Astrocyte (in vitro differentiated cells and primary cell): ENCODE measurements at regions not wholly inside any gene's neighbourhood (a gene's known extent, or its start where the extent isn't known, plus 50 kb on each side); places are given as distances from the start of the nearest gene placed in this dataset.

Source experiments
- DNase-seq: peaks from one replicate; pipeline ENCODE4 v3.0.0-alpha.2; 2010; ENCODE audit warnings: low read depth
- FAIRE-seq: peaks from 2 replicates; lab custom pipeline; 2011; peaks lifted over from hg19 to GRCh38; lab: Jason Lieb, UNC
- H2AFZ ChIP-seq: 2 replicates; pipeline ENCODE4 v1.6.0; 2012; ENCODE audit warnings: low read depth, low read length, inconsistent platforms
- H3K27ac ChIP-seq: 2 replicates; pipeline ENCODE4 v1.5.1; 2011; ENCODE audit warnings: low read depth, low read length, inconsistent platforms
- H3K27me3 ChIP-seq: 2 replicates; pipeline ENCODE4 v1.6.0; 2011; ENCODE audit warnings: low read length, inconsistent platforms; ENCODE audit not compliant: insufficient read depth
- H3K36me3 ChIP-seq: 2 replicates; pipeline ENCODE4 v1.5.1; 2011; ENCODE audit warnings: low read length, inconsistent platforms; ENCODE audit not compliant: insufficient read depth
- H3K4me1 ChIP-seq: 2 replicates; pipeline ENCODE4 v1.5.1; 2011; ENCODE audit warnings: low read length, inconsistent platforms; ENCODE audit not compliant: insufficient read depth
- H3K4me2 ChIP-seq: 2 replicates; pipeline ENCODE4 v1.6.0; 2012; ENCODE audit warnings: low read length, inconsistent platforms
- H3K4me3 ChIP-seq: 2 replicates; pipeline ENCODE4 v1.5.1; 2011; ENCODE audit warnings: low read depth, mild to moderate bottlenecking, low read length, inconsistent platforms; ENCODE audit not compliant: insufficient read depth
- H3K79me2 ChIP-seq: 2 replicates; pipeline ENCODE4 v1.6.0; 2012; ENCODE audit warnings: mild to moderate bottlenecking, low read length, inconsistent platforms; ENCODE audit not compliant: insufficient read depth
- H3K9ac ChIP-seq: 2 replicates; pipeline ENCODE4 v1.6.0; 2012; ENCODE audit warnings: mild to moderate bottlenecking, low read length, inconsistent platforms
- H3K9me3 ChIP-seq: 2 replicates; pipeline ENCODE4 v1.5.1; 2012; ENCODE audit warnings: low read depth, mild to moderate bottlenecking, low read length, inconsistent platforms; ENCODE audit not compliant: insufficient read depth
- H4K20me1 ChIP-seq: 2 replicates; pipeline ENCODE4 v1.6.0; 2012; ENCODE audit warnings: low read length, inconsistent platforms; ENCODE audit not compliant: insufficient read depth
- H3K27ac Mint-ChIP-seq: one replicate; pipeline ENCODE4 v1.8.0; 2021; ENCODE audit warnings: mild to moderate bottlenecking, mixed read lengths; ENCODE audit not compliant: unreplicated experiment
- H3K27me3 Mint-ChIP-seq: one replicate; pipeline ENCODE4 v1.8.0; 2021; ENCODE audit warnings: low read depth, mixed read lengths; ENCODE audit not compliant: unreplicated experiment
- H3K36me3 Mint-ChIP-seq: one replicate; pipeline ENCODE4 v1.8.0; 2021; ENCODE audit warnings: low read depth, mixed read lengths; ENCODE audit not compliant: unreplicated experiment
- H3K4me1 Mint-ChIP-seq: one replicate; pipeline ENCODE4 v1.8.0; 2021; ENCODE audit warnings: low read depth, mixed read lengths; ENCODE audit not compliant: unreplicated experiment
- H3K4me3 Mint-ChIP-seq: one replicate; pipeline ENCODE4 v1.8.0; 2021; ENCODE audit warnings: mild to moderate bottlenecking, moderate library complexity, mixed read lengths; ENCODE audit not compliant: unreplicated experiment
- H3K9me3 Mint-ChIP-seq: one replicate; pipeline ENCODE4 v1.8.0; 2021; ENCODE audit warnings: mild to moderate bottlenecking, mixed read lengths; ENCODE audit not compliant: unreplicated experiment
- EZH2 ChIP-seq: IDR thresholded peaks from 2 replicates; pipeline ENCODE4 v1.6.1; 2012; ENCODE audit warnings: mild to moderate bottlenecking, low read length, inconsistent platforms; ENCODE audit not compliant: insufficient read depth
- TF ChIP-seq, protein P1 (sequence below): IDR thresholded peaks from 2 replicates; pipeline ENCODE4 v1.5.1; 2011; ENCODE audit warnings: low read depth, mild to moderate bottlenecking, inconsistent platforms, low read length, moderate library complexity; ENCODE audit not compliant: insufficient read depth

DNA sequence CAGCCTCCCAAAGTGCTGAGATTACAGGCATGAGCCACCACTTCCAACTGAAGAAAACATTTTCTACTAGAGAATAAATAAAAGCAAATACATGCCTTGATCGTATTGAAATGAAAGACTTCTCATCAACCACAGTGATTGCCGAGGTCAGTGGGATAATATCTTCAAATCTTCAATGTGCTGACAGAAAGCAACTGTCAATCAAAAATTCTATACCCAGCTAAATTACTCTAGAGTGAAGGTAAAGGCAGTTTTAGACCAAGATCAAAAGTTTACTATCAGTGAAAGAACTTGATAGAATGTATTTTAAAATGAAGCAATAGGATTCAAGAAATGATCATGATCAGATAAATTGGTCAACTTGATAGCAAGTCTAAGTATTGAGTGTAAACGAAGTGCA is 130.6 kb downstream of the BRD1 start:
- H3K4me3 ChIP-seq = no peak overlapping the region
- TF ChIP-seq EZH2 = no peak
- TF ChIP-seq, protein P1, sequence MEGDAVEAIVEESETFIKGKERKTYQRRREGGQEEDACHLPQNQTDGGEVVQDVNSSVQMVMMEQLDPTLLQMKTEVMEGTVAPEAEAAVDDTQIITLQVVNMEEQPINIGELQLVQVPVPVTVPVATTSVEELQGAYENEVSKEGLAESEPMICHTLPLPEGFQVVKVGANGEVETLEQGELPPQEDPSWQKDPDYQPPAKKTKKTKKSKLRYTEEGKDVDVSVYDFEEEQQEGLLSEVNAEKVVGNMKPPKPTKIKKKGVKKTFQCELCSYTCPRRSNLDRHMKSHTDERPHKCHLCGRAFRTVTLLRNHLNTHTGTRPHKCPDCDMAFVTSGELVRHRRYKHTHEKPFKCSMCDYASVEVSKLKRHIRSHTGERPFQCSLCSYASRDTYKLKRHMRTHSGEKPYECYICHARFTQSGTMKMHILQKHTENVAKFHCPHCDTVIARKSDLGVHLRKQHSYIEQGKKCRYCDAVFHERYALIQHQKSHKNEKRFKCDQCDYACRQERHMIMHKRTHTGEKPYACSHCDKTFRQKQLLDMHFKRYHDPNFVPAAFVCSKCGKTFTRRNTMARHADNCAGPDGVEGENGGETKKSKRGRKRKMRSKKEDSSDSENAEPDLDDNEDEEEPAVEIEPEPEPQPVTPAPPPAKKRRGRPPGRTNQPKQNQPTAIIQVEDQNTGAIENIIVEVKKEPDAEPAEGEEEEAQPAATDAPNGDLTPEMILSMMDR = no peak
- DNase-seq (no peak), FAIRE-seq (no peak)
- H3K4me2 ChIP-seq = no peak overlapping the region
- Mint-ChIP-seq H3K9me3 (peaks cover 6% of the 10 kb centered on the region), H3K27me3 (peaks cover 23% of the 10 kb centered on the region), H3K36me3 (no peaks in the 10 kb centered on the region), H3K27ac (no peak overlapping the region), H3K4me1 (peaks cover 2% of the 10 kb centered on the region), H3K4me3 (no peak overlapping the region)
- H4K20me1 ChIP-seq = no peaks in the 10 kb centered on the region
- H3K4me1 ChIP-seq = no peaks in the 10 kb centered on the region
- no peaks in the 10 kb centered on the region for H3K36me3 ChIP-seq
- no peaks in the 10 kb centered on the region for H3K79me2 ChIP-seq
- H2AFZ ChIP-seq = no peak overlapping the region
- H3K9me3 ChIP-seq = peaks cover 4% of the 10 kb centered on the region
- no peaks in the 10 kb centered on the region for H3K27me3 ChIP-seq
- H3K9ac ChIP-seq = no peak overlapping the region
- H3K27ac ChIP-seq = no peak overlapping the region

DNA sequence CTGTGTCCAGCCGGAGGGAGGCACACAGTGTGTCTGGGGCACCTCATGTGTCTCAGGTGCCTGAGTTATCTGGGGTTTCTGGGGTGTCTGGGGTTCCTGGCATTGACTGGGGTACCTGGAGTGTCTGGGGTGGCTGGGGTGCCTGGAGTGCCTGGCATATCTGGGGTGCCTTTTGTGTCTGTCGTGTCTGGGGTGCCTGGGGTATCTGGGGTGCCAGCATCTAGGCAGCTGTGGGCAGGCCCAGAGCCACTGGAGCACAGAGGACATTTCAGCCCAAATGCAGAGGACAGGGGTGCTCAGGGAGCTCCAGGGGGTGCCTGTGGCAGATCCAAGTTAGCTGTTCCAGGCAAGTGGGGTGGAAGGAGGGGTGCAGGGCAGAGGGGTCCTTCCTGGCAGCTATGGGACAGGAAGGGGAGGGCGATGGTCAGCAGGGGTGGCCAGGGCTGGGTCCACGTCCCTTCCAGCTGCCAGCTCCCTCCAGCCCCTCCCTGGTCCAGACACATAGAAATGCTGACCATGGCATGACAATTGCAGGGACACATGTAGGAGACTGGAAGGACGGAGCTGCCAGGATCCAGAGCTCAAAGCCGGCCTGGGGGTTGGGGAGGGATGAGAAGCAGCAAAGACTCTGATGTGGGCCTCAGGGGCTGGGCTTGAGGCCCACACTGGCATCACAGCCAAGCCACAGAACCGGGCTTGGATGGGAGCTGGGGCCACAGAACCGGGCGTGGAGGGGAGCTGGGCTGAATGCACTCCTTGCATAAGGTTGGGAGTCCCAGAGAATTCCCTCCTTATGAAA is 133.0 kb downstream of the BRD1 start:
- no peaks in the 10 kb centered on the region for H3K27me3 ChIP-seq
- FAIRE-seq (no peak), DNase-seq (no peak)
- no peaks in the 10 kb centered on the region for H4K20me1 ChIP-seq
- TF ChIP-seq EZH2 = no peak
- TF ChIP-seq, protein P1 = no peak
- Mint-ChIP-seq H3K4me3 (no peak overlapping the region), H3K36me3 (peaks cover 2% of the 10 kb centered on the region), H3K4me1 (peaks cover 2% of the 10 kb centered on the region), H3K27me3 (peaks cover 23% of the 10 kb centered on the region), H3K27ac (no peak overlapping the region), H3K9me3 (peaks cover 14% of the 10 kb centered on the region)
- H3K27ac ChIP-seq = no peak overlapping the region
- no peaks in the 10 kb centered on the region for H3K36me3 ChIP-seq
- H3K9me3 ChIP-seq = peaks cover 6% of the 10 kb centered on the region
- H2AFZ ChIP-seq = no peak overlapping the region
- no peaks in the 10 kb centered on the region for H3K4me1 ChIP-seq
- no peaks in the 10 kb centered on the region for H3K79me2 ChIP-seq
- H3K4me2 ChIP-seq = no peak overlapping the region
- H3K9ac ChIP-seq = no peak overlapping the region
- no peak overlapping the region for H3K4me3 ChIP-seq

DNA sequence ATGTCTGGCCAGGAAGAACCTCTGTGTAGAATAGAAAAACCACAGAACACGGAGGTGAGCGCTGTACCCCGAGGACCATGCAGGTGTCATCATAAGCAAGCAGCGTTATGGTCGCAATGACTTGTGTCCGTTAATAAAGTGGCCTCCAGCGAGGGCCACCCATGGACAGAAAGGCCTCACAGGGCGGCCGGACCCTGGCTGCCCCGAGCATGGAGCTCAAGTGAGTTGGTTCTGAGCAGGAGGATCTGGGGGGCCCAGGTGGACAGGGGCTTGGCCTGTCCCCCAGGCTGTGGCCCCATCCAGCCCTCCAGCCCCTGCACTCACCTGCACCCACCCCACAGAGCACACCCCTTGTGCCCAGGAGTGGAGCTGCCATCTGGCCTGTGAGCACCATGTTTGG is 133.8 kb downstream of the BRD1 start:
- TF ChIP-seq, protein P1 = no peak
- TF ChIP-seq EZH2 = no peak
- H3K4me3 Mint-ChIP-seq = no peak overlapping the region

More for the DNA sequence above, 133.8 kb downstream of the BRD1 start:
- H3K36me3 Mint-ChIP-seq = peaks cover 2% of the 10 kb centered on the region
- peaks cover 25% of the 10 kb centered on the region for H3K27me3 Mint-ChIP-seq
- no peaks in the 10 kb centered on the region for H3K79me2 ChIP-seq
- H3K27ac ChIP-seq = no peak overlapping the region
- peaks cover 14% of the 10 kb centered on the region for H3K9me3 Mint-ChIP-seq
- H3K36me3 ChIP-seq = no peaks in the 10 kb centered on the region
- H3K9ac ChIP-seq = no peak overlapping the region
- H3K4me1 Mint-ChIP-seq = peaks cover 2% of the 10 kb centered on the region
- H3K9me3 ChIP-seq = peaks cover 6% of the 10 kb centered on the region
- H3K4me1 ChIP-seq = no peaks in the 10 kb centered on the region
- no peak overlapping the region for H2AFZ ChIP-seq
- FAIRE-seq (no peak), DNase-seq (no peak)
- H3K27me3 ChIP-seq = no peaks in the 10 kb centered on the region
- H4K20me1 ChIP-seq = no peaks in the 10 kb centered on the region
- H3K4me2 ChIP-seq = no peak overlapping the region
- no peak overlapping the region for H3K4me3 ChIP-seq
- no peak overlapping the region for H3K27ac Mint-ChIP-seq
